Panc1 (cell line): ENCODE measurements at regions not wholly inside any gene's neighbourhood (a gene's known extent, or its start where the extent isn't known, plus 50 kb on each side); places are given as distances from the start of the nearest gene placed in this dataset.

Source experiments
- ATAC-seq: fragments of 200-7000 bp; cut with Tn5 transposase; 2 replicates; pipeline ENCODE4 v1.9.1; 2020; ENCODE audit warnings: mild to moderate bottlenecking, moderate library complexity
- BruUV-seq: library from RNA; stranded (reverse); fragments of 400-500 nt; replicated peaks from 2 replicates; lab custom pipeline; 2021; lab: Mats Ljungman, UMichigan
- CTCF ChIA-PET: fragments of 300-600 bp; sonication (Branson Sonifier 250); formaldehyde crosslinking; loops from one replicate; lab custom pipeline; 2022; ENCODE audit warnings: antibody characterized with exemption; lab: Charles Lee
- POLR2A ChIA-PET: fragments of 300-600 bp; sonication (Branson Sonifier 250); formaldehyde crosslinking; loops from one replicate; lab custom pipeline; 2022; ENCODE audit warnings: antibody characterized with exemption; lab: Charles Lee
- DNase-seq: peaks from one replicate; pipeline ENCODE4 v3.0.0-alpha.2; 2010; ENCODE audit warnings: low read depth, low spot score
- H3K27ac ChIP-seq: 2 replicates; pipeline ENCODE4 v1.5.1; 2011; ENCODE audit warnings: mild to moderate bottlenecking, low read length, inconsistent platforms
- H3K27me3 ChIP-seq: fragments of 200-500 bp; sonication (Bioruptor generic); 2 replicates; pipeline ENCODE4 v1.6.0; 2014; ENCODE audit warnings: low read length, inconsistent platforms; ENCODE audit not compliant: control insufficient read depth, insufficient read depth
- H3K36me3 ChIP-seq: fragments of 200-500 bp; sonication (Bioruptor generic); 2 replicates; pipeline ENCODE4 v1.5.1; 2014; ENCODE audit warnings: inconsistent platforms, mild to moderate bottlenecking, low read length, moderate library complexity; ENCODE audit not compliant: control insufficient read depth, insufficient read depth
- H3K4me1 ChIP-seq: 2 replicates; pipeline ENCODE4 v1.5.1; 2011; ENCODE audit warnings: inconsistent platforms, mild to moderate bottlenecking, low read length, moderate library complexity; ENCODE audit not compliant: control insufficient read depth, insufficient read depth
- H3K4me3 ChIP-seq, 2 experiments: 2 replicates each; pipeline ENCODE4 v1.5.1; 2011 to 2012; ENCODE audit warnings: low read depth in 2 of 2, low read length in 2 of 2, mild to moderate bottlenecking in 2 of 2, inconsistent platforms in 1 of 2, moderate library complexity in 1 of 2
- H3K9me3 ChIP-seq: fragments of 200-500 bp; sonication (Bioruptor generic); 2 replicates; pipeline ENCODE4 v1.5.1; 2014; ENCODE audit warnings: low read depth, mild to moderate bottlenecking, inconsistent platforms, low read length, moderate library complexity; ENCODE audit not compliant: control insufficient read depth, insufficient read depth
- POLR2AphosphoS5 ChIP-seq: IDR thresholded peaks from 2 replicates; pipeline ENCODE4 v1.6.1; 2012; ENCODE audit warnings: mild to moderate bottlenecking, low read depth, low read length, moderate library complexity
- SIN3A ChIP-seq: IDR thresholded peaks from 2 replicates; pipeline ENCODE4 v1.6.1; 2012; ENCODE audit warnings: low read depth, mild to moderate bottlenecking, low read length, moderate library complexity, borderline replicate concordance; ENCODE audit not compliant: insufficient read depth
- TCF7L2 ChIP-seq: IDR thresholded peaks from 2 replicates; pipeline ENCODE4 v1.6.1; 2011; ENCODE audit warnings: mild to moderate bottlenecking, low read depth, low read length, inconsistent platforms
- in situ Hi-C: cut with HindIII; loops from 2 replicates; pipeline ENCODE4 v1.10.0; 2016; ENCODE audit warnings: low sequenced_read_pairs, low pct_unique_long_range_greater_than_20kb
- intact Hi-C: fragments of 100-400 bp; cut with micrococcal nuclease; formaldehyde crosslinking; loops from one replicate; pipeline ENCODE4 v1.10.0; 2022; ENCODE audit not compliant: unreplicated experiment
- TF ChIP-seq, protein P1 (sequence below): fragments of 450-650 bp; IDR thresholded peaks from 2 replicates; pipeline ENCODE4 v1.5.1; 2017; ENCODE audit warnings: mild to moderate bottlenecking
- TF ChIP-seq, protein P2 (sequence below), 2 experiments: IDR thresholded peaks; 2 replicates each; pipeline ENCODE4 v1.6.1; 2011 to 2012; ENCODE audit warnings: low read depth in 2 of 2, control low read depth in 1 of 2, low read length in 1 of 2, mild to moderate bottlenecking in 1 of 2, moderate library complexity in 1 of 2; ENCODE audit not compliant: insufficient read depth in 1 of 2

- TF ChIP-seq TCF7L2 = no peak
- TF ChIP-seq SIN3A = no peak
- TF ChIP-seq, protein P1, sequence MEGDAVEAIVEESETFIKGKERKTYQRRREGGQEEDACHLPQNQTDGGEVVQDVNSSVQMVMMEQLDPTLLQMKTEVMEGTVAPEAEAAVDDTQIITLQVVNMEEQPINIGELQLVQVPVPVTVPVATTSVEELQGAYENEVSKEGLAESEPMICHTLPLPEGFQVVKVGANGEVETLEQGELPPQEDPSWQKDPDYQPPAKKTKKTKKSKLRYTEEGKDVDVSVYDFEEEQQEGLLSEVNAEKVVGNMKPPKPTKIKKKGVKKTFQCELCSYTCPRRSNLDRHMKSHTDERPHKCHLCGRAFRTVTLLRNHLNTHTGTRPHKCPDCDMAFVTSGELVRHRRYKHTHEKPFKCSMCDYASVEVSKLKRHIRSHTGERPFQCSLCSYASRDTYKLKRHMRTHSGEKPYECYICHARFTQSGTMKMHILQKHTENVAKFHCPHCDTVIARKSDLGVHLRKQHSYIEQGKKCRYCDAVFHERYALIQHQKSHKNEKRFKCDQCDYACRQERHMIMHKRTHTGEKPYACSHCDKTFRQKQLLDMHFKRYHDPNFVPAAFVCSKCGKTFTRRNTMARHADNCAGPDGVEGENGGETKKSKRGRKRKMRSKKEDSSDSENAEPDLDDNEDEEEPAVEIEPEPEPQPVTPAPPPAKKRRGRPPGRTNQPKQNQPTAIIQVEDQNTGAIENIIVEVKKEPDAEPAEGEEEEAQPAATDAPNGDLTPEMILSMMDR = no peak
- TF ChIP-seq POLR2AphosphoS5 = no peak
- TF ChIP-seq, protein P2, sequence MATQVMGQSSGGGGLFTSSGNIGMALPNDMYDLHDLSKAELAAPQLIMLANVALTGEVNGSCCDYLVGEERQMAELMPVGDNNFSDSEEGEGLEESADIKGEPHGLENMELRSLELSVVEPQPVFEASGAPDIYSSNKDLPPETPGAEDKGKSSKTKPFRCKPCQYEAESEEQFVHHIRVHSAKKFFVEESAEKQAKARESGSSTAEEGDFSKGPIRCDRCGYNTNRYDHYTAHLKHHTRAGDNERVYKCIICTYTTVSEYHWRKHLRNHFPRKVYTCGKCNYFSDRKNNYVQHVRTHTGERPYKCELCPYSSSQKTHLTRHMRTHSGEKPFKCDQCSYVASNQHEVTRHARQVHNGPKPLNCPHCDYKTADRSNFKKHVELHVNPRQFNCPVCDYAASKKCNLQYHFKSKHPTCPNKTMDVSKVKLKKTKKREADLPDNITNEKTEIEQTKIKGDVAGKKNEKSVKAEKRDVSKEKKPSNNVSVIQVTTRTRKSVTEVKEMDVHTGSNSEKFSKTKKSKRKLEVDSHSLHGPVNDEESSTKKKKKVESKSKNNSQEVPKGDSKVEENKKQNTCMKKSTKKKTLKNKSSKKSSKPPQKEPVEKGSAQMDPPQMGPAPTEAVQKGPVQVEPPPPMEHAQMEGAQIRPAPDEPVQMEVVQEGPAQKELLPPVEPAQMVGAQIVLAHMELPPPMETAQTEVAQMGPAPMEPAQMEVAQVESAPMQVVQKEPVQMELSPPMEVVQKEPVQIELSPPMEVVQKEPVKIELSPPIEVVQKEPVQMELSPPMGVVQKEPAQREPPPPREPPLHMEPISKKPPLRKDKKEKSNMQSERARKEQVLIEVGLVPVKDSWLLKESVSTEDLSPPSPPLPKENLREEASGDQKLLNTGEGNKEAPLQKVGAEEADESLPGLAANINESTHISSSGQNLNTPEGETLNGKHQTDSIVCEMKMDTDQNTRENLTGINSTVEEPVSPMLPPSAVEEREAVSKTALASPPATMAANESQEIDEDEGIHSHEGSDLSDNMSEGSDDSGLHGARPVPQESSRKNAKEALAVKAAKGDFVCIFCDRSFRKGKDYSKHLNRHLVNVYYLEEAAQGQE (IDR thresholded peaks at IDR 0.05; ENCODE audit: insufficient read depth in 1 of 2, low read depth in 2 of 2, low read length in 1 of 2) = no peak
- H3K4me3 ChIP-seq = no peak overlapping the region
- POLR2A ChIA-PET = no interaction called here
- ATAC-seq (no peak), DNase-seq (no peak)
- no peaks in the 10 kb centered on the region for H3K9me3 ChIP-seq
- CTCF ChIA-PET = no interaction called here
- no peak overlapping the region for H3K27ac ChIP-seq
- no peaks in the 10 kb centered on the region for H3K4me1 ChIP-seq
- no peaks in the 10 kb centered on the region for H3K36me3 ChIP-seq
- H3K27me3 ChIP-seq = no peaks in the 10 kb centered on the region; the same call in 1 of the 2 replicates
- BruUV-seq = no TSS peak
- intact Hi-C loops = no loop called here
- in situ Hi-C loops = no loop called here
Observed at GRCh38 chr5:6215891-6216290, 162.5 kb downstream of the MED10 start.

DNA sequence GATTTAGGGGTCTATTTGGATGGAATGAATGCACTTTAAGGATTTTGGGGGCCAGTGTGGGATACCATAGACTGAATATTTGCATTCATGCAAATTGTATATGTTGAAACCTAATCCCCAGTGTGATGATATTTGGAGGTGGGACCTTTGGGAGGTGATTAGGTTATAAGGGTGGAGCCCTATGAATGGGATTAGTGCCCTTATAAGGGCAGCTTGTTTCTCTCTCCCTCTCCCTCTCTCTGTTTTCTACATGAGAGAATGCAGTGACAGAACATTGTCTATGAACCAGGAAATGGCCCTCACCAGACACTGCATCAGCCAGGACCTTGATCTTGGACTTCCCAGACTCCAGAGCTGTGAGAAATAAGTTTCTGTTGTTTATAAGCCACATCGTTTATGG, 166.1 kb downstream of the MED10 start:
- intact Hi-C loops = no loop called here

More for the DNA sequence above, 166.1 kb downstream of the MED10 start:
- H3K4me1 ChIP-seq = no peaks in the 10 kb centered on the region
- no peak for ATAC-seq
- H3K27ac ChIP-seq = no peak overlapping the region
- ChIA-PET CTCF (no interaction called here), POLR2A (no interaction called here)
- H3K9me3 ChIP-seq = no peaks in the 10 kb centered on the region
- H3K36me3 ChIP-seq = no peaks in the 10 kb centered on the region
- H3K27me3 ChIP-seq = no peaks in the 10 kb centered on the region
- no TSS peak for BruUV-seq
- H3K4me3 ChIP-seq = no peak overlapping the region
- TF ChIP-seq, protein P1 = no peak
- TF ChIP-seq SIN3A = no peak
- TF ChIP-seq POLR2AphosphoS5 = no peak
- TF ChIP-seq TCF7L2 = no peak
- TF ChIP-seq, protein P2 (IDR thresholded peaks at IDR 0.05; ENCODE audit: insufficient read depth in 1 of 2, low read depth in 2 of 2, low read length in 1 of 2) = no peak
- in situ Hi-C loops = no loop called here
- DNase-seq = no peak
